ENCODE measurements at regions not wholly inside any gene's neighbourhood (a gene's known extent, or its start where the extent isn't known, plus 50 kb on each side); places are given as distances from the start of the nearest gene placed in this dataset.

DNA sequence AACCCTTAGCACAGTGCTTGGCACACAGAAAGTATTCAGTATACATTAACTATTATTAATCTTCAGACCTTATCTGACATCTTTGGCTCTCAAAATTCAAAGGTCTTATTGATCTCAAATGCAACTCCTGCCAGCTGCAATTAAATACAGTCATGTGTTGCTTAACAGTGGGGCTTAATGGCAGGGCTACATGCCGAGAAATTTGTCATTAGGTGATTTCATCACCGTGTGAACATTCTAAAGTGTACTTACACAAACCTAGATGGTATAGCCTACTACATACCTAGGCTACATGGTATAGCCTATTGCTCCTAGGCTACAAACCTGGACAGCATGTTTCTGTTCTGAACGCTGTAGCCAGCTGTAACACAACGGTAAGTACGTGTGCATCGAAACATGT is 156.3 kb upstream of the TMCC3 start:
- intact Hi-C loops (cut with DNase I), result no loop called here

DNA sequence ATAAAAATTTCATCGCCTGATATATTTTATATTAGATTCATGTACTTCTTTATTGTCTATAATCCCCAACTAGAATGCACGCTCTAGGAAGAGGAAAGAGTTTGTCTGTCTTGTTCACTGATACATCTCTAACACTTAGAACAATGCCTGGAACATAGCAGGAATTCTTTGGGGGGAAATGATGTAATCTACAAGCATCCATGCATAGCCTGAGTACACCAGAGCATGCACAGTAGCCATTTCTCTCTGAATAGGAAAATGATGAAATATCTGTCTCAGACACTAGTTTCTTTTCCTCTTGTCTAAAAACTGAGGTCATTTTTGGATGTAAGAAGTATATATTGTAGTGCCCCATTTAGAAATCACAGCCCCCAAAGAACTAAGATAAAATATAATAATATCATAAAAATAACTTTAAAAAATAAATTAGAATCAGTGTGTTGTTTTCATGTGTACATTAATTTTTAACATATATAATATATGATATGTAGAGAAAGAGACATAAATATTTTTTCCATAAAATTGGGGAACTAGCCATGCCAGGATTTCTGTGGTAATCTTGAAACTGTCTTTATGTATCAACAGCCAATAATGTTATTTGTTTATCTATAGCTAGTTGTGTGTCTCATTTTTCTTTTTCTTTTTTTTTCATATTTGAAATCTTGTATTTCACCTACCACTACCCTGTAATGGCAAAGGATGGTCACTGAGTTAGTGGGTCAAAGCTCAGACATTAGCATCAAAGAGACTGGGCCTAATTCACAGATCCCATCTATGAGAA is 155.6 kb upstream of the TMCC3 start:
- peak; percentile 10 to 20 for DNase-seq
- intact Hi-C loops (cut with DNase I), result no loop called here
- Histone ChIP-seq H3K36me3 (no peaks in the 10 kb centered on the region), H3K9me3 (no peaks in the 10 kb centered on the region), H3K27me3 (no peaks in the 10 kb centered on the region), H3K4me3 (replicated peaks in 1 of 3) (no peak overlapping the region), H3K4me1 (peaks cover 14 to 22% of the 10 kb centered on the region in 2 donors), H3K27ac (peak overlapping the region; percentile 20 to 53 (median 51))
- WGBS, 2 donors, result 60 to 67% methylated on average over 2 of the region's 2 CpGs
- TF ChIP-seq, protein P1, sequence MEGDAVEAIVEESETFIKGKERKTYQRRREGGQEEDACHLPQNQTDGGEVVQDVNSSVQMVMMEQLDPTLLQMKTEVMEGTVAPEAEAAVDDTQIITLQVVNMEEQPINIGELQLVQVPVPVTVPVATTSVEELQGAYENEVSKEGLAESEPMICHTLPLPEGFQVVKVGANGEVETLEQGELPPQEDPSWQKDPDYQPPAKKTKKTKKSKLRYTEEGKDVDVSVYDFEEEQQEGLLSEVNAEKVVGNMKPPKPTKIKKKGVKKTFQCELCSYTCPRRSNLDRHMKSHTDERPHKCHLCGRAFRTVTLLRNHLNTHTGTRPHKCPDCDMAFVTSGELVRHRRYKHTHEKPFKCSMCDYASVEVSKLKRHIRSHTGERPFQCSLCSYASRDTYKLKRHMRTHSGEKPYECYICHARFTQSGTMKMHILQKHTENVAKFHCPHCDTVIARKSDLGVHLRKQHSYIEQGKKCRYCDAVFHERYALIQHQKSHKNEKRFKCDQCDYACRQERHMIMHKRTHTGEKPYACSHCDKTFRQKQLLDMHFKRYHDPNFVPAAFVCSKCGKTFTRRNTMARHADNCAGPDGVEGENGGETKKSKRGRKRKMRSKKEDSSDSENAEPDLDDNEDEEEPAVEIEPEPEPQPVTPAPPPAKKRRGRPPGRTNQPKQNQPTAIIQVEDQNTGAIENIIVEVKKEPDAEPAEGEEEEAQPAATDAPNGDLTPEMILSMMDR (IDR thresholded peaks at IDR 0.05), result no peak
- no peak for TF ChIP-seq POLR2A (IDR thresholded peaks at IDR 0.05)

More for the DNA sequence above, 156.3 kb upstream of the TMCC3 start:
- DNase-seq, result no peak
- 95 to 98% methylated on average over 6 of the region's 6 CpGs for WGBS, 2 donors
- Histone ChIP-seq H3K4me1 (peaks cover 14 to 22% of the 10 kb centered on the region in 2 donors), H3K27me3 (no peaks in the 10 kb centered on the region), H3K36me3 (no peaks in the 10 kb centered on the region), H3K4me3 (replicated peaks in 1 of 3) (no peak overlapping the region), H3K9me3 (no peaks in the 10 kb centered on the region), H3K27ac (no peak overlapping the region)
- TF ChIP-seq, protein P1 (IDR thresholded peaks at IDR 0.05), result no peak
- TF ChIP-seq POLR2A (IDR thresholded peaks at IDR 0.05), result no peak

- no peaks in the 10 kb centered on the region for H3K9me3 ChIP-seq
- H3K27me3 ChIP-seq, result no peaks in the 10 kb centered on the region
- intact Hi-C loops (cut with DNase I), result no loop called here
- no peak overlapping the region for H3K27ac ChIP-seq
- no peaks in the 10 kb centered on the region for H3K36me3 ChIP-seq
- 72% methylated on average over 4 of the region's 4 CpGs for WGBS, 2 donors
- DNase-seq, result no peak
- no peak overlapping the region for H3K4me3 ChIP-seq (replicated peaks in 1 of 3)
- peaks cover 14 to 22% of the 10 kb centered on the region in 2 donors for H3K4me1 ChIP-seq
- TF ChIP-seq, protein P1 (IDR thresholded peaks at IDR 0.05), result no peak
- no peak for TF ChIP-seq POLR2A (IDR thresholded peaks at IDR 0.05)
Observed at GRCh38 chr12:94803939-94804338, 153.6 kb upstream of the TMCC3 start.

DNA sequence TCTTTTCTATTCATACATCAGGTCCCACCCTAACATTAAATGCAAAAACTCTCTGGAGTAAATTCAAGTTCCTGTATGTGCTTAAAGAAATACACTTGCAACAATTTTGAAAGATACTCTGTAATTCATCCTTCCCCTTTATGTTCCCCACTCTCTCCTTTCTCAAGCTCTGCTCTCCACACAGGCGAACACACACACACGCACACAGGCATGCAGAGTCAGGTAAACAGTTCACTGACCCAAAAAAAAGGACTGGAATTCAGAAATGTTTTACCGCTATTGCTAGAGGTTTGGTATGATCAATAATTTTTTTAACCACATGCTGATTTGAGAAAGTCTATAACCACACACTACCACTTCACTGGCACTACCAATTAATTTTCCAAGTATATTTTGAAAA is 152.4 kb upstream of the TMCC3 start:
- no peaks in the 10 kb centered on the region for H3K27me3 ChIP-seq
- TF ChIP-seq POLR2A (IDR thresholded peaks at IDR 0.05), result no peak
- TF ChIP-seq, protein P1 (IDR thresholded peaks at IDR 0.05), result no peak
- no peaks in the 10 kb centered on the region for H3K36me3 ChIP-seq
- H3K9me3 ChIP-seq, result no peaks in the 10 kb centered on the region
- peak; percentile 19 to 52 for DNase-seq
- 43 to 44% methylated on average over 3 of the region's 3 CpGs for WGBS, 2 donors
- H3K4me1 ChIP-seq, result peaks cover 14 to 22% of the 10 kb centered on the region in 2 donors
- no peak overlapping the region for H3K4me3 ChIP-seq (replicated peaks in 1 of 3)
- intact Hi-C loops (cut with DNase I), result no loop called here
- H3K27ac ChIP-seq, result no peak overlapping the region

DNA sequence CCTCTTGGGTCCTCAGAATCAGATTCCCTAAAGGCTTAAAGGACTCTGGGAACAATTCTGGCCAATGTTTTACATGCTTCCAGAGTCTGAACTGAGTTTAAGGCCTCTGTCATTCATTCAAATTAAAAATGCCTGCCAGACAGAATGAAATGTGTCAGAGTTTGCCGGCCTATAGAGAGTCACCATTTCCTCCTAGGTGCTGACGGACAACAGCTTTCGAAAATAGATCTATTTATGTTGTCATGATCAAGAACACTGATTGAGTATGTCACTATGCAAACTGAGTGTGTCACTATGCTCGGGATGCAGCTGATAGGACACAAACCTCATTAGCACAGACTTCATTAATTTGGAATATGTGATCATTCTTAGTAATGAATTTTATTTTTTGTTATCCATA is 151.4 kb upstream of the TMCC3 start:
- Histone ChIP-seq H3K27me3 (no peaks in the 10 kb centered on the region), H3K27ac (no peak overlapping the region), H3K4me3 (replicated peaks in 1 of 3) (no peak overlapping the region), H3K9me3 (no peaks in the 10 kb centered on the region), H3K36me3 (no peaks in the 10 kb centered on the region), H3K4me1 (peaks cover 14 to 22% of the 10 kb centered on the region in 2 donors)
- intact Hi-C loops (cut with DNase I), result no loop called here
- no peak for TF ChIP-seq POLR2A (IDR thresholded peaks at IDR 0.05)
- TF ChIP-seq, protein P1 (IDR thresholded peaks at IDR 0.05), result no peak
- no peak for DNase-seq
- WGBS, 2 donors, result 90% methylated on average over 4 of the region's 4 CpGs
